Hepatocyte (in vitro differentiated cells): ENCODE measurements at regions not wholly inside any gene's neighbourhood (a gene's known extent, or its start where the extent isn't known, plus 50 kb on each side); places are given as distances from the start of the nearest gene placed in this dataset.

ENCODE experiments used
- DNase-seq: peaks from one replicate; pipeline ENCODE4 v3.0.0-alpha.2; 2016; ENCODE audit warnings: low spot score
- H2AFZ ChIP-seq: fragments of 200-600 bp; sonication (generic); 2 replicates; pipeline ENCODE4 v1.6.0; 2016; ENCODE audit warnings: antibody characterized with exemption, mild to moderate bottlenecking
- H3K27ac ChIP-seq: fragments of 200-600 bp; sonication (generic); 2 replicates; pipeline ENCODE4 v1.5.1; 2016; ENCODE audit warnings: mild to moderate bottlenecking
- H3K27me3 ChIP-seq: fragments of 200-600 bp; sonication (generic); 2 replicates; pipeline ENCODE4 v1.6.1; 2016
- H3K36me3 ChIP-seq: fragments of 200-600 bp; sonication (generic); replicated peaks from 2 replicates; pipeline ENCODE4 v1.5.1; 2016; ENCODE audit warnings: low read depth; ENCODE audit not compliant: insufficient read depth
- H3K4me1 ChIP-seq: fragments of 200-600 bp; sonication (generic); 2 replicates; pipeline ENCODE4 v1.5.1; 2016; ENCODE audit warnings: mild to moderate bottlenecking, moderate library complexity; ENCODE audit not compliant: insufficient read depth
- H3K4me2 ChIP-seq: fragments of 200-600 bp; sonication (generic); 2 replicates; pipeline ENCODE4 v1.6.0; 2016
- H3K4me3 ChIP-seq: fragments of 200-600 bp; sonication (generic); 2 replicates; pipeline ENCODE4 v1.5.1; 2016; ENCODE audit warnings: mild to moderate bottlenecking
- H3K79me2 ChIP-seq: fragments of 200-600 bp; sonication (generic); 2 replicates; pipeline ENCODE4 v1.6.0; 2017; ENCODE audit warnings: mild to moderate bottlenecking
- H3K9me2 ChIP-seq: fragments of 200-600 bp; sonication (generic); replicated peaks from 2 replicates; pipeline ENCODE4 v1.6.0; 2017; ENCODE audit warnings: mild to moderate bottlenecking; ENCODE audit not compliant: insufficient read depth
- H3K9me3 ChIP-seq: fragments of 200-600 bp; sonication (generic); 2 replicates; pipeline ENCODE4 v1.5.1; 2016; ENCODE audit warnings: low read depth, mild to moderate bottlenecking
- H4K20me1 ChIP-seq: fragments of 200-600 bp; sonication (generic); 2 replicates; pipeline ENCODE4 v1.6.0; 2016; ENCODE audit warnings: mild to moderate bottlenecking; ENCODE audit not compliant: insufficient read depth, poor library complexity, severe bottlenecking
- CTCF ChIP-seq: fragments of 200-600 bp; sonication (generic); IDR thresholded peaks from 2 replicates; pipeline ENCODE4 v1.5.1; 2016; ENCODE audit warnings: antibody characterized with exemption, mild to moderate bottlenecking; ENCODE audit not compliant: poor library complexity
- EZH2 ChIP-seq: fragments of 200-600 bp; sonication (generic); IDR thresholded peaks from 2 replicates; pipeline ENCODE4 v1.6.1; 2016; ENCODE audit warnings: antibody characterized with exemption, mild to moderate bottlenecking, borderline replicate concordance
- EZH2phosphoT487 ChIP-seq: fragments of 200-600 bp; sonication (generic); IDR thresholded peaks from one replicate; pipeline ENCODE4 v1.6.1; 2018; ENCODE audit warnings: antibody characterized with exemption, mild to moderate bottlenecking, low read depth, moderate library complexity; ENCODE audit not compliant: unreplicated experiment, severe bottlenecking
- WGBS: methylation state at CpG from one replicate; pipeline ENCODE4 v1.1.6; 2016; ENCODE audit warnings: low lambda C conversion rate; ENCODE audit errors: missing lambda C conversion rate; 5-methylcytosine and 5-hydroxymethylcytosine counted together

GRCh38 chr2:164420787-164421186 lies 200.5 kb downstream of the GRB14 start:
- Histone ChIP-seq H3K36me3 (no peaks in the 10 kb centered on the region), H3K4me2 (no peak overlapping the region), H3K4me1 (no peaks in the 10 kb centered on the region), H3K27ac (no peak overlapping the region), H3K9me3 (no peaks in the 10 kb centered on the region), H3K27me3 (no peaks in the 10 kb centered on the region), H4K20me1 (no peaks in the 10 kb centered on the region), H3K79me2 (no peaks in the 10 kb centered on the region), H2AFZ (no peak overlapping the region), H3K4me3 (no peak overlapping the region), H3K9me2 (no peaks in the 10 kb centered on the region)
- 95% methylated on average over 5 of the region's 5 CpGs for WGBS
- no peak for TF ChIP-seq EZH2
- TF ChIP-seq CTCF = no peak
- no peak for TF ChIP-seq EZH2phosphoT487
- no peak for DNase-seq

GRCh38 chr2:164412831-164413230 lies 208.5 kb downstream of the GRB14 start:
- 89% methylated on average over 2 of the region's 2 CpGs for WGBS

GRCh38 chr2:164389411-164389810 lies 231.9 kb downstream of the GRB14 start:
- 88% methylated on average over 6 of the region's 6 CpGs for WGBS
- Histone ChIP-seq H3K4me1 (no peaks in the 10 kb centered on the region), H3K9me3 (no peaks in the 10 kb centered on the region), H3K4me3 (no peak overlapping the region), H3K79me2 (no peaks in the 10 kb centered on the region), H3K4me2 (no peak overlapping the region), H2AFZ (no peak overlapping the region), H3K27me3 (no peaks in the 10 kb centered on the region), H3K9me2 (no peaks in the 10 kb centered on the region), H3K27ac (no peak overlapping the region), H3K36me3 (no peaks in the 10 kb centered on the region), H4K20me1 (no peaks in the 10 kb centered on the region)
- TF ChIP-seq EZH2phosphoT487 (no peak), CTCF (no peak), EZH2 (no peak)
- DNase-seq = no peak

More at GRCh38 chr2:164412831-164413230, 208.5 kb downstream of the GRB14 start:
- Histone ChIP-seq H3K9me2 (no peaks in the 10 kb centered on the region), H4K20me1 (no peaks in the 10 kb centered on the region), H3K27ac (no peak overlapping the region), H3K4me2 (no peak overlapping the region), H3K9me3 (no peaks in the 10 kb centered on the region), H3K4me1 (no peaks in the 10 kb centered on the region), H3K36me3 (no peaks in the 10 kb centered on the region), H2AFZ (no peak overlapping the region), H3K27me3 (no peaks in the 10 kb centered on the region), H3K79me2 (no peaks in the 10 kb centered on the region), H3K4me3 (no peak overlapping the region)
- TF ChIP-seq CTCF = no peak
- TF ChIP-seq EZH2phosphoT487 = no peak
- no peak for TF ChIP-seq EZH2
- DNase-seq = no peak

- no peak for TF ChIP-seq EZH2phosphoT487
- TF ChIP-seq EZH2 = no peak
- no peak for TF ChIP-seq CTCF
- H3K36me3 ChIP-seq = no peaks in the 10 kb centered on the region
- no peaks in the 10 kb centered on the region for H3K27me3 ChIP-seq
- H3K4me2 ChIP-seq = no peak overlapping the region
- H3K79me2 ChIP-seq = no peaks in the 10 kb centered on the region
- H2AFZ ChIP-seq = no peak overlapping the region
- peak; percentile 58 for DNase-seq
- H3K9me3 ChIP-seq = no peaks in the 10 kb centered on the region
- no peaks in the 10 kb centered on the region for H4K20me1 ChIP-seq
- peak overlapping the region; percentile 45 for H3K27ac ChIP-seq
- H3K9me2 ChIP-seq = no peaks in the 10 kb centered on the region
- H3K4me1 ChIP-seq = no peaks in the 10 kb centered on the region
- WGBS = 47% methylated on average over 2 of the region's 2 CpGs
- H3K4me3 ChIP-seq = no peak overlapping the region
These were observed 232.8 kb downstream of the GRB14 start for GRCh38 chr2:164388511-164388910.
